H1 (cell line): ENCODE measurements at regions not wholly inside any gene's neighbourhood (a gene's known extent, or its start where the extent isn't known, plus 50 kb on each side); places are given as distances from the start of the nearest gene placed in this dataset.

Source experiments
- CTCF ChIA-PET: fragments of 300-600 bp; sonication (Branson Sonifier 250); formaldehyde crosslinking; loops from one replicate; lab custom pipeline; 2021; ENCODE audit not compliant: partially characterized antibody; lab: Charles Lee
- POLR2A ChIA-PET: fragments of 300-600 bp; sonication (Branson Sonifier 250); formaldehyde crosslinking; loops from one replicate; lab custom pipeline; 2021; ENCODE audit warnings: inconsistent platforms; ENCODE audit not compliant: partially characterized antibody; lab: Charles Lee
- DNase-seq, 2 experiments: peaks; one replicate each; pipeline versions ENCODE4 v3.0.0 to v3.0.0-alpha.2; 2010 to 2022; ENCODE audit warnings: low spot score in 2 of 2, low read depth in 1 of 2, mixed read lengths in 1 of 2
- FAIRE-seq: peaks from 2 replicates; lab custom pipeline; 2011; peaks lifted over from hg19 to GRCh38; lab: Jason Lieb, UNC
- H2AFZ ChIP-seq: 2 replicates; pipeline ENCODE4 v1.8.1; 2012; ENCODE audit warnings: low read length, inconsistent platforms
- H2AK5ac ChIP-seq: 2 replicates; pipeline ENCODE4 v1.6.1; 2013; ENCODE audit warnings: low read depth, low read length
- H2BK120ac ChIP-seq: replicated peaks from 2 replicates; pipeline ENCODE3; 2013; ENCODE audit warnings: low read depth, low read length, inconsistent platforms
- H2BK12ac ChIP-seq: 2 replicates; pipeline ENCODE4 v1.6.1; 2013; ENCODE audit warnings: low read depth, low read length
- H2BK15ac ChIP-seq: 2 replicates; pipeline ENCODE4 v1.6.1; 2013; ENCODE audit warnings: low read length
- H2BK20ac ChIP-seq: 2 replicates; pipeline ENCODE4 v1.6.1; 2013; ENCODE audit warnings: low read length
- H2BK5ac ChIP-seq: 2 replicates; pipeline ENCODE4 v1.6.1; 2013; ENCODE audit warnings: low read depth, low read length
- H3K14ac ChIP-seq: 2 replicates; pipeline ENCODE4 v1.6.1; 2013; ENCODE audit warnings: inconsistent platforms; ENCODE audit not compliant: insufficient read length
- H3K18ac ChIP-seq: 2 replicates; pipeline ENCODE4 v1.6.1; 2013; ENCODE audit warnings: low read length; ENCODE audit errors: extremely low read depth
- H3K23ac ChIP-seq: 2 replicates; pipeline ENCODE4 v1.6.1; 2013; ENCODE audit warnings: inconsistent platforms; ENCODE audit not compliant: insufficient read length
- H3K23me2 ChIP-seq: 2 replicates; pipeline ENCODE4 v1.6.1; 2013; ENCODE audit warnings: low read depth, low read length
- H3K27ac ChIP-seq: 2 replicates; pipeline ENCODE4 v1.6.1; 2011; ENCODE audit warnings: low read depth, low read length, inconsistent platforms
- H3K27me3 ChIP-seq, 4 experiments: replicated peaks in 1 of 4; 1 replicate in 1 of 4; 2 replicates in 3 of 4; pipeline versions ENCODE4 v1.6.1 to v1.8.1; 2011 to 2013; ENCODE audit warnings: low read length in 3 of 4, mild to moderate bottlenecking in 3 of 4, inconsistent platforms in 2 of 4, mixed read lengths in 2 of 4, moderate library complexity in 1 of 4; ENCODE audit not compliant: control insufficient read depth in 3 of 4, insufficient read depth in 3 of 4; ENCODE audit errors: extremely low read depth in 1 of 4
- H3K36me3 ChIP-seq, 4 experiments: 2 replicates each; pipeline versions ENCODE4 v1.6.1 to v1.8.1; 2011 to 2013; ENCODE audit warnings: mild to moderate bottlenecking in 4 of 4, low read length in 3 of 4, moderate library complexity in 2 of 4, control low read depth in 1 of 4, inconsistent platforms in 1 of 4; ENCODE audit not compliant: insufficient read depth in 4 of 4, control insufficient read depth in 2 of 4
- H3K4ac ChIP-seq: replicated peaks from 2 replicates; pipeline ENCODE3; 2013; ENCODE audit warnings: low read length, low read depth, mixed read lengths, inconsistent platforms; ENCODE audit not compliant: insufficient read length
- H3K4me1 ChIP-seq, 4 experiments: replicated peaks in 1 of 4; 1 replicate in 1 of 4; 2 replicates in 3 of 4; pipeline versions ENCODE4 v1.6.1 to v1.8.1; 2011 to 2013; ENCODE audit warnings: low read length in 3 of 4, inconsistent platforms in 2 of 4, mixed read lengths in 1 of 4; ENCODE audit not compliant: insufficient read depth in 4 of 4, control insufficient read depth in 3 of 4
- H3K4me2 ChIP-seq, 2 experiments: 2 replicates each; pipeline versions ENCODE4 v1.6.1 to v1.8.1; 2011 to 2013; ENCODE audit warnings: low read depth in 2 of 2, low read length in 2 of 2, control low read depth in 1 of 2, inconsistent platforms in 1 of 2, mild to moderate bottlenecking in 1 of 2; ENCODE audit not compliant: insufficient read depth in 1 of 2
- H3K4me3 ChIP-seq, 4 experiments: fragments of 200-600, 300-600 bp in 1 of 4; sonication (generic), shearing (Covaris generic), sonication (Bioruptor Twin) in 1 of 4; 2 replicates each; pipeline versions ENCODE4 v1.5.1 to v1.8.1; 2011 to 2016; ENCODE audit warnings: low read length in 4 of 4, low read depth in 3 of 4, control low read depth in 2 of 4, inconsistent platforms in 2 of 4, mild to moderate bottlenecking in 2 of 4, mixed read lengths in 1 of 4, moderate library complexity in 1 of 4; ENCODE audit not compliant: insufficient read depth in 2 of 4; ENCODE audit errors: extremely low read depth in 1 of 4
- H3K56ac ChIP-seq: replicated peaks from 2 replicates; pipeline ENCODE3; 2013; ENCODE audit warnings: low read depth, mild to moderate bottlenecking, mixed read lengths, low read length, inconsistent platforms; ENCODE audit not compliant: insufficient read length
- H3K79me1 ChIP-seq: 2 replicates; pipeline ENCODE4 v1.6.1; 2013; ENCODE audit warnings: low read depth, low read length, control low read depth
- H3K79me2 ChIP-seq, 2 experiments: 2 replicates each; pipeline versions ENCODE4 v1.6.1 to v1.8.1; 2012 to 2013; ENCODE audit warnings: low read length in 2 of 2, mild to moderate bottlenecking in 2 of 2, inconsistent platforms in 1 of 2; ENCODE audit not compliant: insufficient read depth in 2 of 2, control insufficient read depth in 1 of 2
- H3K9ac ChIP-seq, 4 experiments: replicated peaks in 1 of 4; 1 replicate in 1 of 4; 2 replicates in 3 of 4; pipeline versions ENCODE4 v1.6.1 to v1.8.1; 2011 to 2013; ENCODE audit warnings: low read depth in 3 of 4, low read length in 3 of 4, control low read depth in 2 of 4, mild to moderate bottlenecking in 2 of 4, moderate library complexity in 2 of 4, inconsistent platforms in 1 of 4; ENCODE audit errors: extremely low read depth in 1 of 4
- H3K9me3 ChIP-seq, 2 experiments: 2 replicates each; pipeline versions ENCODE4 v1.6.1 to v1.8.1; 2012 to 2013; ENCODE audit warnings: mild to moderate bottlenecking in 2 of 2, moderate library complexity in 2 of 2, control low read depth in 1 of 2, inconsistent platforms in 1 of 2, low read depth in 1 of 2, low read length in 1 of 2, mixed read lengths in 1 of 2; ENCODE audit not compliant: insufficient read depth in 2 of 2
- H4K20me1 ChIP-seq, 2 experiments: replicated peaks in 1 of 2; 2 replicates each; pipeline versions ENCODE3 to v1.8.1; 2011 to 2013; ENCODE audit warnings: inconsistent platforms in 2 of 2, low read length in 2 of 2, mild to moderate bottlenecking in 1 of 2; ENCODE audit not compliant: insufficient read depth in 2 of 2, control insufficient read depth in 1 of 2
- H4K5ac ChIP-seq: 2 replicates; pipeline ENCODE4 v1.6.1; 2013; ENCODE audit warnings: low read length, low read depth, mixed read lengths, inconsistent platforms; ENCODE audit not compliant: insufficient read length
- H4K8ac ChIP-seq: 2 replicates; pipeline ENCODE4 v1.8.0; 2013; ENCODE audit warnings: mild to moderate bottlenecking, moderate library complexity, low read length, inconsistent platforms; ENCODE audit not compliant: insufficient read depth; ENCODE audit errors: extremely low read depth
- H4K91ac ChIP-seq: replicated peaks from 2 replicates; pipeline ENCODE3; 2013; ENCODE audit warnings: low read length, mixed read lengths, inconsistent platforms; ENCODE audit not compliant: insufficient read length
- CTBP2 ChIP-seq: IDR thresholded peaks from 2 replicates; pipeline ENCODE4 v1.7.0; 2011; ENCODE audit warnings: borderline replicate concordance, mild to moderate bottlenecking, moderate library complexity, mixed read lengths, low read length; ENCODE audit not compliant: insufficient read depth, insufficient read length
- EGR1 ChIP-seq: IDR thresholded peaks from 2 replicates; pipeline ENCODE4 v1.6.1; 2011; ENCODE audit warnings: low read depth, low read length, borderline replicate concordance
- RNF2 ChIP-seq: fragments of 200-900, 300-1000 bp; sonication (generic); IDR thresholded peaks from 2 replicates; pipeline ENCODE4 v1.7.1; 2016; ENCODE audit warnings: borderline replicate concordance, low read depth, mild to moderate bottlenecking, antibody characterized with exemption, low read length; ENCODE audit not compliant: poor library complexity, severe bottlenecking; ENCODE audit errors: missing control alignments
- whole genome bisulfite sequencing, 2 experiments: shearing (Covaris generic) in 1 of 2; methylation state at CpG; one replicate each; pipeline versions ENCODE4 v1.1.6 to v1.1.7; 2013 to 2015; ENCODE audit warnings: low lambda C conversion rate in 2 of 2, mixed read lengths in 2 of 2, inconsistent platforms in 1 of 2, low coverage in 1 of 2, missing lambda C conversion rate in 1 of 2; ENCODE audit not compliant: insufficient replicate concordance in 2 of 2, insufficient coverage in 1 of 2, insufficient read length in 1 of 2; ENCODE audit errors: extremely low coverage in 1 of 2, missing lambda C conversion rate in 1 of 2; 5-methylcytosine and 5-hydroxymethylcytosine counted together

- no peaks in the 10 kb centered on the region for H3K9me3 ChIP-seq
- WGBS, 2 experiments, result 88% methylated on average over 3 of the region's 3 CpGs; no CpG with 5 or more reads in 1 of the 2 experiments
- FAIRE-seq (no peak), DNase-seq (no peak)
- H2BK5ac ChIP-seq, result no peak overlapping the region
- no peak overlapping the region for H3K27ac ChIP-seq
- H3K23ac ChIP-seq, result no peak overlapping the region
- H3K9ac ChIP-seq, result no peak overlapping the region
- H3K27me3 ChIP-seq, result no peaks in the 10 kb centered on the region
- no peak overlapping the region for H3K4ac ChIP-seq
- ChIA-PET POLR2A (no interaction called here), CTCF (interaction anchor here (0.6 to 0.9 kb wide), 3 partner anchors 34 to 218 kb away, joined by 3 to 4 read pairs (median 3); no protein-coding TSS in a partner anchor)
- H4K8ac ChIP-seq, result no peak overlapping the region
- H4K5ac ChIP-seq, result no peak overlapping the region
- no peak overlapping the region for H2BK12ac ChIP-seq
- H3K4me2 ChIP-seq, result no peak overlapping the region
- no peak overlapping the region for H3K14ac ChIP-seq
- H3K79me1 ChIP-seq, result no peaks in the 10 kb centered on the region
- no peak overlapping the region for H2AK5ac ChIP-seq
- H3K23me2 ChIP-seq, result no peaks in the 10 kb centered on the region; the same call in 1 of the 2 replicates
- TF ChIP-seq EGR1 (no peak), CTBP2 (no peak), RNF2 (no peak)
- H4K91ac ChIP-seq, result no peak overlapping the region
- H3K79me2 ChIP-seq, result no peaks in the 10 kb centered on the region
- no peak overlapping the region for H2BK120ac ChIP-seq
- no peak overlapping the region for H2BK20ac ChIP-seq
- H2BK15ac ChIP-seq, result no peak overlapping the region
- H3K56ac ChIP-seq, result no peak overlapping the region
- H3K4me1 ChIP-seq, result no peaks in the 10 kb centered on the region
- no peak overlapping the region for H3K4me3 ChIP-seq
- H3K18ac ChIP-seq, result no peak overlapping the region
- no peaks in the 10 kb centered on the region for H3K36me3 ChIP-seq
- no peaks in the 10 kb centered on the region for H4K20me1 ChIP-seq
- no peak overlapping the region for H2AFZ ChIP-seq
Measured at GRCh38 chr3:55147406-55147805, 219.5 kb upstream of the LRTM1 start.
